ENCODE measurements at regions not wholly inside any gene's neighbourhood (a gene's known extent, or its start where the extent isn't known, plus 50 kb on each side); places are given as distances from the start of the nearest gene placed in this dataset.

DNA sequence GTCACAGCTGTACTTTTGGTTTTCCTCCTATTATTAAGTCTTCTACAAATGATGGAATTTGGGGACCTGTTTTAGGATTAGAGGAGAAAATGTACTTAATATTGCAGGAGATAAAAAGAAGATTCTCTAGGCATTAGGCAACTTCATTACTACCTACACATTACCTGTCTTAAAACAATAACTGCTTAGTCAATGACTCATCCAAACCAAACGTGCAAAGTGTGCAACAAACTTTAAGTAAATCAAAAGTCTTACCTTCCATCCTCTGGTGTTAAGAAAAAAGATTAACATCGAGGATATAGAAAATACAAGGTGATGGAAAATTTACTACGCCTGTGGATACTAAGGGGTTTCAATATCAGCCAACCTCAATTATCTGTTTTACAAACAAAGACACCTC is 285.3 kb upstream of the KYNU start:
- TF ChIP-seq, protein P1, sequence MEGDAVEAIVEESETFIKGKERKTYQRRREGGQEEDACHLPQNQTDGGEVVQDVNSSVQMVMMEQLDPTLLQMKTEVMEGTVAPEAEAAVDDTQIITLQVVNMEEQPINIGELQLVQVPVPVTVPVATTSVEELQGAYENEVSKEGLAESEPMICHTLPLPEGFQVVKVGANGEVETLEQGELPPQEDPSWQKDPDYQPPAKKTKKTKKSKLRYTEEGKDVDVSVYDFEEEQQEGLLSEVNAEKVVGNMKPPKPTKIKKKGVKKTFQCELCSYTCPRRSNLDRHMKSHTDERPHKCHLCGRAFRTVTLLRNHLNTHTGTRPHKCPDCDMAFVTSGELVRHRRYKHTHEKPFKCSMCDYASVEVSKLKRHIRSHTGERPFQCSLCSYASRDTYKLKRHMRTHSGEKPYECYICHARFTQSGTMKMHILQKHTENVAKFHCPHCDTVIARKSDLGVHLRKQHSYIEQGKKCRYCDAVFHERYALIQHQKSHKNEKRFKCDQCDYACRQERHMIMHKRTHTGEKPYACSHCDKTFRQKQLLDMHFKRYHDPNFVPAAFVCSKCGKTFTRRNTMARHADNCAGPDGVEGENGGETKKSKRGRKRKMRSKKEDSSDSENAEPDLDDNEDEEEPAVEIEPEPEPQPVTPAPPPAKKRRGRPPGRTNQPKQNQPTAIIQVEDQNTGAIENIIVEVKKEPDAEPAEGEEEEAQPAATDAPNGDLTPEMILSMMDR (conservative IDR thresholded peaks at IDR 0.05; ENCODE audit: low read depth, low read length): no peak
- TF ChIP-seq EZH2 (IDR thresholded peaks at IDR 0.05; ENCODE audit: borderline replicate concordance, low read depth, low read length, poor library complexity, severe bottlenecking): no peak
